Hypothalamus (tissue), 51 donors: ENCODE measurements at regions not wholly inside any gene's neighbourhood (a gene's known extent, or its start where the extent isn't known, plus 50 kb on each side); places are given as distances from the start of the nearest gene placed in this dataset.

ENCODE experiments used
- DNase-seq, 51 donors: peaks; one replicate each; lab custom pipeline; 2025; lab: John Stamatoyannopoulos, UW

DNA sequence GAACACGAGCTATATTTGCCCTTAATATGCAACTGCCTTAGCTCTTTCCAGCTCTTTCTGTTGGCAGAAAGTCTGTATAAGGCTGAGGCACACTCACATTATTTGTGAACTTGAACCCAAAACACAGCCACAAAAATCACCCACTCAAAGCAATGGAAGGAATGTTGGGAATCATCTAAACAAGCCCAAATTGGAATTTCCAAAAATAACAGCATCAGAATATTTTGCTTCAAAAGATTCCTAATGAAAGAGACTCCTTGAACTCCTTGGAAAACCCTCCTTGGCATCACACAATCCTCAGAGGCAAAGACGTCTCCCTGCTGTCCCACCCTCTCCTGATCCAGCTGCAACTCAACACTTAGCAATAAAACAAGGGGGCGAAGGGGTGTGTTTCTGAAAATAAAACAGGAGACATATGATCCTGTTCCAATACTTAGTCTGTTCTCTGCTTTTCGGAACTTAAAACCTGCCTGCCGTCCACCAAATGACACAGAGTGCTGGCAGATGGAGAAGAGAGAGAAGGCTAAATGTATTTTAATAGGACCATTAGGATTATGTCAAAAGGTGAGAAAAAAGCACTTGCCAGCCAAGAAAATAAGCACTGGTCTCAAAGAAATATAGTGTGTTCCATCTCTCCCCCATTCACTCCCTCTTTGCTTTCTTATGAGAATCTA lies 320.7 kb upstream of the JARID2 start:
- DNase-seq = no peak

DNA sequence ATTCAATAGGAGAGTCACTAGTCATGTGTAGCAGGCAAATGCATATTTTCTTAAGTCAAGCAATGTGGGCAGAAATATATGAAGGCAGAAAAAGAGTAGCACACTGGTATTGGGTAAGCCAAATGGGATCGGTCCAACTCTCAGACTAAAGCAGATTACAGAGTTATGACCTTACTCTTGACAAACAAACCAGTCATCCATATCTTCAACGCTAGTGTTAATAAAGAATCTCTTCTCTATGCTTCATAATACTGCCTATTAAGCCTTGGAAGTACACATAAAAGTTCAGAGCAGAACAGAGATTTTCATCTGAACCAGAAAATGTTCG lies 320.2 kb upstream of the JARID2 start:
- no peak for DNase-seq

GRCh38 chr6:14927398-14927797 lies 318.5 kb upstream of the JARID2 start:
- DNase-seq = no peak

- no peak for DNase-seq
These were observed 316.6 kb upstream of the JARID2 start for GRCh38 chr6:14929291-14929690.

GRCh38 chr6:14930366-14930989 lies 315.4 kb upstream of the JARID2 start:
- no peak for DNase-seq

DNA sequence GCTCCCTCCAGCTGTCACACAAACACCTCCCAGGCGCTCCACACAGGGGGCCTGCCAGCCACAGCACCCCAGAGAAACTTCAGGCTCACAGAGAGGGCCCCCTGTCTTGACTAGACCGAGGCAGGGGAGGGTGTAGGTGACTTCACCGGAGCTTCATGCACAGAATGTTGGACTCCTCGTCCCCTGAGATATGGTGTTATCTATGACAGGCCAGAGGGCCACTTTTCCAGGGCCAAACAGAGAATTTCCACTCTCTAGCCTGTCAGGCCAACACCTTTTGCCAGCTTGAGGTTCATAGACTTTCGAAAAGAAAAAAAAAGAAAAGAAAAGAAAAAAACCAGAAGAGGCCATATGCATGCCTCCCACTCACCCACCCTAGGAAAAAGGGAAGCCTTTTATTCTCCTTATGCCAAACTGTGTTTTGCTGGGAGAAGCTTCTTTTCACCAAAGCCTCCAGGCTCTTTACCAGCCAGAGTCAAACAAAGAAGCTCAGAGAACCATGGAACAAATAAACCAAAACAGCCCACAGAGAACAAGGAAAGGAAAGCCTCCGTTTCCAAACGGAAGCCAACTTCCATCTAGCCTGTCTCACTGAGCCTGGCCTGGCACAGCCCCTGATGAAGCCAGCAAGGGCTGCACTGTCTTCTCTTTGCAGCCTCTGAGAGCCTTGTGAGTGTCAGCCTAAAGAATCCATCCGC lies 313.2 kb upstream of the JARID2 start:
- DNase-seq = peak in 24 of 51 donors; percentile 4 to 65 (median 25)

DNA sequence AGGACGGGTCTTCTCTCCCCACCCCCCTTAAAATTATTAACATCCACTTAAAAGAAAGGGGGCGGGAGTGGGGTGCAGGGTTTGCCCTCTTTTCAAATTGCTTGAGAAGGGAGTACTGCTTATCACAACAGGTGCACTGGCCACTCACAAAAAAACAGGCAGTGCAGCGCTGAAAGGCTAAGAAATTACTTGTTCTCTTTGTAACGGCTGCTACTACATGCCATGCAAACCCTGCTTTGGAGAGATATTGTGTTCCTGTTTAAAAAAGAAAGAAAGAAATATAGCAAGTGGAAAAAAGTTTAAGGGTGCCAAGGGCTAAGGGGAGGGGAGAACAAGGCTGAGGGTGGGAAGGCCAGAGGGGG lies 312.7 kb upstream of the JARID2 start:
- DNase-seq = peak in 1 of 51 donors; percentile 42

DNA sequence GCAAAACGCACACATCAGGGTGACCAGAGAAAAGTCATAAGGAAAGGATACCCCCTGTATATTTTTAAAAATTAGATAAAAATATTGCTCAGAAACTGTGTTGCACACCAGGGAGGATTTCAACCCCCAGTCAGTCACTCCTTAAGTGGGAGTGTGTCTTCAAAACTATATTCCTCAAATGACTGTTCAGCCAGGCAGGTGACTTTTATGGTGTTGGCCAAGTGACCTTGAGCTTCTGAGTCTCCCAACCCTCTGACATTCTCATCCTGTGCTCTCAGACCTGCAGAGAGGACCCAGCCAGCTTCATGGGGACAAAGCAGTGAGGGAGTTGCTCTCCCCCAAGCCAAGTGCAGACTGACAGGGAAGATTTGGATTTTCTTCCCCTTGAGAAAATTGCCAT lies 311.9 kb upstream of the JARID2 start:
- DNase-seq = no peak

GRCh38 chr6:14934844-14935243 lies 311.0 kb upstream of the JARID2 start:
- DNase-seq = no peak

DNA sequence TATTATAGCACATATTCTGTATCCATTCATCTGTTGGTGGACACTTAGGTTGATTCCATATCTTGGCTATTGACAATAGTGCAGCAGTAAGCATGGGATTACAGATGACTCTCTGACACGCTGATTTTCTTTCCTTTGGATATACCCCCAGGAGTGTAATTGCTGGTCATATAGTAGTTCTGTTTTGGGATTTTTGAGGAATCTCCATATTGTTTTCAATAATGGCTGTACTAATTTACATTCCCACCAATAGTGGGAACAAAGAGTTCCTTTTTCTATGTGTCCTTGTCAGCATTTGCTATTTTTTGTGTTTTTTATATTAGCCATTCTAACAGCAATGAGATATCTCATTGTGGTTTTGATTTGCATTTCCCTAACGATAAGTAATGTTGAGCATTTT lies 309.0 kb upstream of the JARID2 start:
- DNase-seq = no peak

- DNase-seq = no peak
These were observed 302.8 kb upstream of the JARID2 start for GRCh38 chr6:14943116-14943515.

DNA sequence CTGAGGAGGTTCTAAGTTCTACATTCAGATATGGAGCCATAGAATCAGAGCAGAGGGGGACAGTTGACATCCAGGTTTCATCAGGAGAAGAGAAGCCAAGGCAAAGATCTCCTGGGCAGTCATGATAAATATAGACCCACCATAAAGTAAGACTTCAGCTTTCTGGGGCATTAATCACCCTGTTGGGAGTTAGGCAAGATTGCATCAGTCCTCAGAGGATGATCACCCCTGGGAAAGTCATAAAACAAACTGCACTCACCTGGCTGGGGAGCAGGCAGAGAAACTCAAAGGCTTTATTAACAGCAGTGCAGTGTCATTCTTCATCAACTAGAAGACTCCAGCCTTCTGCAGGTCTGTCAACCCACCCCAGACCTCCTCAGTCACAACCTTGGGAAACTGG lies 301.3 kb upstream of the JARID2 start:
- DNase-seq = no peak

DNA sequence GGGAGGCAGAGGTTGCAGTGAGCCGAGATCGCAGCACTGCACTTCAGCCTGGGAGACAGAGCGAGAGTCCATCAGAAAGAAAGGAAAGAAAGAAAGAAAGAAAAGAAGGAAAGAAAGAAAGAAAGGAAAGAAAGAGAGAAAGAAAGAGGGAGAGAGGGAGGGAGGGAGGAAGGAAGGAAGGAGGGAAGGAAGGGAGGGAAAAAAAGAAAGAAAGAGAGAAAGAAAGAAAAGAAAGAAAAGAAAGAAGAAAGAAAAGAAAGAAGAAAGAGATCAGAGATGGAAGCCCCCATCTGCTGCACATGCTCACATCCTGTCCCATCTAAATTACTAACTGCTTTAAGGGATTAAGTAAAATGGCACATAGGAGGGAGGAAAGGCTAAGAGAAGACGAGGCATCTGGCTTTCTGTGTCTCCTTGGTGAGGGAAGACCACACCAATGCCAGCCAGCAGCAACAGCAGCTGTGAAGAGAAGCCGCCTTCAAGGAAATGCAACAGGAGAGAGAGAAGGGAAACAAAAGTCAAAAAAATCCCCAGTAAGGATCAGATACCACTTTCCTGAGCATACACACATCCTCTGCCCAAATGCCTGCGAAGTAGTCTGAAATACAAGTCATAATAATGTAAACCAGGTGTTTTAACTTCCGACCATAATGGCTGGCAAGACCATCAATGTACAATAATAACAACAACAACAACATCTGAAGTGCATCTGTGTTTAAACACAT lies 300.2 kb upstream of the JARID2 start:
- DNase-seq = no peak

GRCh38 chr6:14946753-14947152 lies 299.1 kb upstream of the JARID2 start:
- no peak for DNase-seq

GRCh38 chr6:14948586-14949245 lies 297.2 kb upstream of the JARID2 start:
- DNase-seq = no peak

DNA sequence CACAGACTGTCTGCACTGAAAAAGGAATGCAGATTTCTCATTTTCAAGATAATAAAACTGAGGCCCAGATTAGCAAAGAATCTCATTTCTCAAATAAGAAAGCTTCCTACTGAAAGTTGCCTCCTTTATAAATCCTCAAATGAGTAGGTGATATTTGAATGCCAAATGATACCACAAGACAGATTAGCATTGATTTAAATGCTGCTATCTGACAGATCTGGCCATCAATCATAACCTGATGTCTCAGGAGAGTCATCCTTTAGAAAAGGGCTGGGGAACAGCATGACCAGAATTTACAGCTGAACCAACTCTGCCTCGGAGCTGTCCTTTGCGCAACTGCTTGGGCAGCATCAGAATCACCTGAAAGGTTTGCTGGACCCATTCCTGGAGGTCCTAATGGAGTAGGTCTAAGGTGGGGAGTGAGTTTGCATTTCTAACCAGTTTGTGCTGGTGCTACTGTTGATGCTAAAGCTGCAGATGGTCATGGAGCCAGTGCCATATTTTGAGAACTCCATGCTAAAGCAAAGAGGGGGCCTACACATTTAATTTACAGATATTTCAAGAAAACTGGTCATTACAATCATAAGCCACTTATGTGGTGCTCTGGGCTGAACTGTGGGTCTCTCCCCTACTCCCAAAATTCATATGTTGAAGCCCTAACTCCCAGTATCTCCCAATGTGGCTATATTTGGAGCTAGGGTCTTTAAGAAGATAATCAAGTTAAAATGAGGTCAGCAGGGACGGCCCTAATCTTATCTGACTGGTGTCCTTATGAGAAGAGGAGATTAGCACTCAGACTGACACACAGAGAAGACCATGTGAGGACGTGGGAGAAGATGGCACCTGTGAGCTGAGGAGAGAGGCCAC lies 295.5 kb upstream of the JARID2 start:
- no peak for DNase-seq

DNA sequence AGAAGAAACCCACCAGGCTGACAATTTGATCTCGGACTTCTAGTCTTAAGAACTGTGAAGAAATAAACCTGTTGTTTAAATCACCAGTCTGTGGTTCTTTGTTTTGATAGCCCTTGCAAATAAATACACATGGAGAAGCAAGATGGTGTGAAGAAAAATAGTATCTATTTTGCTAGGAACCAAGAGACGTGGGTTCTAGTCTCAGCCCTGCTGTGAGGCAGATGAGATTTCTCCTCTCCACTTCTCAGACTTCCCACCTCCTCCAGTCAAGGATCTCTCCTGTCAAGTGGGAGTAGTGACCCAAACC lies 294.9 kb upstream of the JARID2 start:
- no peak for DNase-seq

DNA sequence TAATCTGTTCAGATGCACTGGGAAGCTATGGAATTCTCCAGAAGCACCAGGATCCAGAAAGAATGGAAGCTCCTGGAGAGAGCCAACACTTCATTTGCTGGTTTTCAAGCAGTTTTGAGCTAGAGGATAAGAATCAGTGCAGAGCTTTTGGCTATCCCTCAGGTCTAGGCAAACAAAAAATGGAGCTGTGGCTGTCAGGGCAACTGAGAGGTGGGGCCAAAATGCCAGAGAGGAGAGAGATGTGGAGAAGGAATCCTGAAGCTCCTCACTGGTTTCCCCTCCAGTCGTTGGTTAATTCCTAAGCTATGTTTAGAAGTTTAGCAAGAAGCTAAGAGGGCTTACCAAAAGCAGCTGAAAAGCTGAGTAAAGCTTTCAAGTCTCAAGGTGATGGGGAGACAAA lies 294.2 kb upstream of the JARID2 start:
- DNase-seq = no peak

DNA sequence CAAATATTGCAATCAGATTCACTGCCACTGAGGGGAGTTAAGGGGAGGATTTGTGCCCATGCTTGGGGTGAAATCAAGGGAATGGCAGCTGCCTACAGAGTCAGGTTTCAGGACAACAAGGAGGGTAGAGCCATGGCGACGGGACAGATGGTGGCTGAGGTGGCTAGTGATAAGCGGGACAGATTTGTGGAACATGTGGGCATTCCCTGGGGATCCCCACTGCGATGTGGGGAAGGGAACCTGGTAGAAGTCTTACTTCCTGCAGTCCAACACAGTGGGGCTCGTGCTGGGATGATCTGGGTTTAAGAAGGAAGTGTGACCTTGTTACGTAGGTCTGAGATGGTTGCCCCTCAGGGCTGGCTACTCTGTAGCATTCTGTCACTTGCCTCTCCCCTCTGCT lies 292.0 kb upstream of the JARID2 start:
- no peak for DNase-seq

DNA sequence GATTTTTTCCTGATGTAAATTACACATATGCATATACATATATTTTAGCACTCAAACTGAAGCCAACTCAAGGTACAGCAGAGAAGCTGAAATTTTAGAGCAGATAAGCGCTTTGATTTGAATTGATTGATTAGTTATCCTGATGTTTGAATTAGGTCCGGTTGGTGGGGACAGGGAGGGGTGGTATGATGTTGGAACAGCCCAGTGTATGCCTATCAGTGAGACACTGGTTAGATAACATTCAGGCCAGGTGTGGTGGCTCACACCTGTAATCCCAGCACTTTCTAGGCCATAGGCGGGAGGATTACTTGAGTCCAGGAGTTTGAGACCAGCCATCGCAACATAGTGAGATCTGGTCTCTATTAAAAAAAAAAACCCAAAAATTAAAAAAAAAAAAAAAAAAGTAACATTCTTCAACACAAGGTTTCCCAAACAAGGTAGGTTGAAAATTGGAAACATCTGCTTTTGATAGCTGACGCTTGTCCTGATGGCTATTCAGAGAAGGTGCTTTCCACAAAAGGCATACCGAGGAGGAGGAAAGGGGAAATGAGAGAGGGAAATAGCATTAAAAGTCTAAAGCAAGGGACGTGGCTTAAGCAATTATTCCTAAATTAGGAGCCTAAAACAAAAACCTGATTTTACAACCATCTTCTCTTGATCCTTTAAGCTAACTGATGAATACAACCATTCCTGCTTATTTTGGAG lies 288.4 kb upstream of the JARID2 start:
- DNase-seq = no peak
